ENCODE measurements at regions not wholly inside any gene's neighbourhood (a gene's known extent, or its start where the extent isn't known, plus 50 kb on each side); places are given as distances from the start of the nearest gene placed in this dataset.

- intact Hi-C loops (cut with micrococcal nuclease; ENCODE audit: unreplicated experiment) = no loop called here
- no peaks in the 10 kb centered on the region for H3K4me1 ChIP-seq (ENCODE audit: insufficient read depth, low read length, poor library complexity, severe bottlenecking)
- no TSS peak for BruUV-seq (replicated peaks)
- H3K9me3 ChIP-seq (ENCODE audit: low read length) = no peaks in the 10 kb centered on the region
- H3K4me3 ChIP-seq (ENCODE audit: low read depth, low read length, poor library complexity, severe bottlenecking) = no peak overlapping the region
- H3K36me3 ChIP-seq (ENCODE audit: insufficient read depth, low read length) = no peaks in the 10 kb centered on the region
- no peaks in the 10 kb centered on the region for H3K9me2 ChIP-seq (ENCODE audit: insufficient read depth, low read length)
- no peak overlapping the region for H3K4me2 ChIP-seq (ENCODE audit: low read length)
- no peaks in the 10 kb centered on the region for H3K79me2 ChIP-seq (ENCODE audit: insufficient read depth, low read depth, low read length)
- TF ChIP-seq EZH2phosphoT487 (IDR thresholded peaks at IDR 0.05; ENCODE audit: borderline replicate concordance, low read depth, low read length) = no peak
- TF ChIP-seq, protein P1, sequence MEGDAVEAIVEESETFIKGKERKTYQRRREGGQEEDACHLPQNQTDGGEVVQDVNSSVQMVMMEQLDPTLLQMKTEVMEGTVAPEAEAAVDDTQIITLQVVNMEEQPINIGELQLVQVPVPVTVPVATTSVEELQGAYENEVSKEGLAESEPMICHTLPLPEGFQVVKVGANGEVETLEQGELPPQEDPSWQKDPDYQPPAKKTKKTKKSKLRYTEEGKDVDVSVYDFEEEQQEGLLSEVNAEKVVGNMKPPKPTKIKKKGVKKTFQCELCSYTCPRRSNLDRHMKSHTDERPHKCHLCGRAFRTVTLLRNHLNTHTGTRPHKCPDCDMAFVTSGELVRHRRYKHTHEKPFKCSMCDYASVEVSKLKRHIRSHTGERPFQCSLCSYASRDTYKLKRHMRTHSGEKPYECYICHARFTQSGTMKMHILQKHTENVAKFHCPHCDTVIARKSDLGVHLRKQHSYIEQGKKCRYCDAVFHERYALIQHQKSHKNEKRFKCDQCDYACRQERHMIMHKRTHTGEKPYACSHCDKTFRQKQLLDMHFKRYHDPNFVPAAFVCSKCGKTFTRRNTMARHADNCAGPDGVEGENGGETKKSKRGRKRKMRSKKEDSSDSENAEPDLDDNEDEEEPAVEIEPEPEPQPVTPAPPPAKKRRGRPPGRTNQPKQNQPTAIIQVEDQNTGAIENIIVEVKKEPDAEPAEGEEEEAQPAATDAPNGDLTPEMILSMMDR (conservative IDR thresholded peaks at IDR 0.05; ENCODE audit: low read length) = no peak
- ChIA-PET CTCF (ENCODE audit: unreplicated experiment) (no interaction called here), POLR2A (no interaction called here)
- no peak for DNase-seq (ENCODE audit: low spot score)
- H2AFZ ChIP-seq (ENCODE audit: low read length) = no peak overlapping the region
- no peak overlapping the region for H3K27ac ChIP-seq (ENCODE audit: low read depth, low read length, poor library complexity, severe bottlenecking)
- no peaks in the 10 kb centered on the region for H4K20me1 ChIP-seq (ENCODE audit: insufficient read depth, low read length)
Measured at GRCh38 chr7:13604178-13604577, 385.3 kb downstream of the ETV1 start.

DNA sequence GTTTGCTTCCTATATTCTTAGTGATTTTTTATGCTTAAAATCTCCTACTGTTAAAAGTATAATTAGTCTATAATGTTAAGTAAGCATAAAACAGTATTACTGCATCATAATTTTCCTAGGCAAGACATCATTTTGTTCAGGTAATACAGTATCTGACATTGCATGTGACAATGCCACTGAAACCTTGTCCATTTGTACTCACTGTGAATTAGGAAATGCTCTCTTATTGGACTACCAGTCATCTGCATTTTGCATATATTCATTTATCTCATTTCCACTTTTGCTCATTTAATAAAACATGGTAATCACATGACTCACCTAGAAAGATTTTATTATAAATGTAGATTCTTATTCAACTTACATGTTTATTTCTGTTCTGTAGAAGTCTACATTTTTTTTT, 379.1 kb downstream of the ETV1 start:
- Histone ChIP-seq H3K27ac (ENCODE audit: low read depth, low read length, poor library complexity, severe bottlenecking) (no peak overlapping the region), H3K79me2 (ENCODE audit: insufficient read depth, low read depth, low read length) (no peaks in the 10 kb centered on the region), H3K4me1 (ENCODE audit: insufficient read depth, low read length, poor library complexity, severe bottlenecking) (no peaks in the 10 kb centered on the region), H4K20me1 (ENCODE audit: insufficient read depth, low read length) (no peaks in the 10 kb centered on the region), H3K4me3 (ENCODE audit: low read depth, low read length, poor library complexity, severe bottlenecking) (no peak overlapping the region), H3K9me2 (ENCODE audit: insufficient read depth, low read length) (no peaks in the 10 kb centered on the region), H3K9me3 (ENCODE audit: low read length) (no peaks in the 10 kb centered on the region), H3K4me2 (ENCODE audit: low read length) (no peak overlapping the region), H2AFZ (ENCODE audit: low read length) (no peak overlapping the region), H3K36me3 (ENCODE audit: insufficient read depth, low read length) (no peaks in the 10 kb centered on the region)
- no peak for TF ChIP-seq EZH2phosphoT487 (IDR thresholded peaks at IDR 0.05; ENCODE audit: borderline replicate concordance, low read depth, low read length)
- TF ChIP-seq, protein P1 (conservative IDR thresholded peaks at IDR 0.05; ENCODE audit: low read length) = no peak
- intact Hi-C loops (cut with micrococcal nuclease; ENCODE audit: unreplicated experiment) = no loop called here
- DNase-seq (ENCODE audit: low spot score) = no peak
- BruUV-seq (replicated peaks) = no TSS peak
- POLR2A ChIA-PET = no interaction called here
- CTCF ChIA-PET (ENCODE audit: unreplicated experiment) = no interaction called here

DNA sequence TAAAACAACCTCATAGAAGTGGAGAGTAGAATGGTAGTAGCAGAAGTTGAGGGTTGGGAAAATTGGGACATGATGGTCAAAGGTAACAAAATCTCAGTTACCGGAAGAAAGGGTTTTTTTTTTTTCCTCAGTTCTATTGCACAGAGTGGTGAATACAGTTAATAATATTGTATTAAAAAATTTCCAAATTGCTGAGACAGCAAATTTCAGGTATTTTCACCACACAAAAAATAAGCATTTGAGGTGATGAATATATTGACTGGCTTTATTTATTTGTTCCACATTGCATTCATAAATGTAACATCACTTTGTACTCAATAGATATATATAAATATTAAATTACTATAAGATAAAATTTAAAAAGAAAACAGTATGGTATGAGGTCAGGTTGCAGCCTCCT, 373.8 kb downstream of the ETV1 start:
- no peaks in the 10 kb centered on the region for H3K4me1 ChIP-seq (ENCODE audit: insufficient read depth, low read length, poor library complexity, severe bottlenecking)
- BruUV-seq (replicated peaks) = no TSS peak
- POLR2A ChIA-PET = interaction anchor here (0.7 kb wide), 1 partner anchor 27 kb away, joined by 3 read pairs; no protein-coding TSS in a partner anchor

More for the DNA sequence above, 373.8 kb downstream of the ETV1 start:
- H3K9me3 ChIP-seq (ENCODE audit: low read length) = no peaks in the 10 kb centered on the region
- H3K27ac ChIP-seq (ENCODE audit: low read depth, low read length, poor library complexity, severe bottlenecking) = no peak overlapping the region
- no peak overlapping the region for H2AFZ ChIP-seq (ENCODE audit: low read length)
- H3K9me2 ChIP-seq (ENCODE audit: insufficient read depth, low read length) = no peaks in the 10 kb centered on the region
- H3K79me2 ChIP-seq (ENCODE audit: insufficient read depth, low read depth, low read length) = no peaks in the 10 kb centered on the region
- no peak overlapping the region for H3K4me3 ChIP-seq (ENCODE audit: low read depth, low read length, poor library complexity, severe bottlenecking)
- H3K4me2 ChIP-seq (ENCODE audit: low read length) = no peak overlapping the region
- TF ChIP-seq, protein P1 (conservative IDR thresholded peaks at IDR 0.05; ENCODE audit: low read length) = no peak
- TF ChIP-seq EZH2phosphoT487 (IDR thresholded peaks at IDR 0.05; ENCODE audit: borderline replicate concordance, low read depth, low read length) = no peak
- intact Hi-C loops (cut with micrococcal nuclease; ENCODE audit: unreplicated experiment) = no loop called here
- no peaks in the 10 kb centered on the region for H4K20me1 ChIP-seq (ENCODE audit: insufficient read depth, low read length)
- CTCF ChIA-PET (ENCODE audit: unreplicated experiment) = no interaction called here
- no peak for DNase-seq (ENCODE audit: low spot score)
- H3K36me3 ChIP-seq (ENCODE audit: insufficient read depth, low read length) = no peaks in the 10 kb centered on the region

Data from OCI-LY7 (cell line).